Ovary (tissue), 3 donors: ENCODE measurements at regions not wholly inside any gene's neighbourhood (a gene's known extent, or its start where the extent isn't known, plus 50 kb on each side); places are given as distances from the start of the nearest gene placed in this dataset.

Source experiments
- CTCF ChIP-seq, 3 donors: fragments of 450-650 bp in 2 of 3; fragments of 200-600 bp in 1 of 3; IDR thresholded peaks; one replicate each; pipeline versions ENCODE4 v1.5.1 to v1.8.0; 2016 to 2022; ENCODE audit warnings: antibody characterized with exemption in 3 of 3, mild to moderate bottlenecking in 1 of 3
- EP300 ChIP-seq: sonication (generic); formaldehyde crosslinking; IDR thresholded peaks from one replicate; pipeline ENCODE4 v1.6.1; 2017; ENCODE audit warnings: antibody characterized with exemption
- POLR2A ChIP-seq: fragments of 450-650 bp; IDR thresholded peaks from one replicate; pipeline ENCODE4 v1.6.1; 2017; ENCODE audit warnings: antibody characterized with exemption, mild to moderate bottlenecking, moderate library complexity
- donor health status: DM: no; HTN: no; CAD: no.

GRCh38 chr18:1037776-1038175, 133.1 kb downstream of the ADCYAP1 start:
- TF ChIP-seq EP300 (no peak), CTCF (IDR thresholded peaks at IDR 0.05) (no peak), POLR2A (no peak)
